ENCODE measurements at regions not wholly inside any gene's neighbourhood (a gene's known extent, or its start where the extent isn't known, plus 50 kb on each side); places are given as distances from the start of the nearest gene placed in this dataset.

- Histone ChIP-seq H3K4me1 (replicated peaks in 1 of 2) (peaks cover 0 to 20% of the 10 kb centered on the region in 2 donors), H3K9me3 (replicated peaks in 1 of 3) (no peaks in the 10 kb centered on the region), H3K27ac (peak overlapping the region; percentile 41 to 81 (median 77)), H3K4me3 (peak overlapping the region in 1 of 4 donors; percentile 25), H3K36me3 (replicated peaks in 1 of 2) (no peaks in the 10 kb centered on the region), H3K27me3 (no peaks in the 10 kb centered on the region)
- 12 to 20% (median 15%) methylated on average over 8 of the region's 8 CpGs for WGBS, 4 donors
- peak; percentile 44 to 87 (median 76) for DNase-seq
- intact Hi-C loops (cut with DNase I), result no loop called here
- TF ChIP-seq CTCF (IDR thresholded peaks at IDR 0.05) (no peak), POLR2A (IDR thresholded peaks at IDR 0.05) (peak in 1 of 2 donors; percentile 39)
These were observed 95.9 kb upstream of the SPTBN1 start for GRCh38 chr2:54360055-54360792.

- H3K27ac ChIP-seq, result no peak overlapping the region
- no peak for TF ChIP-seq POLR2A (IDR thresholded peaks at IDR 0.05)
- TF ChIP-seq CTCF (IDR thresholded peaks at IDR 0.05), result no peak
- peaks cover 0 to 20% of the 10 kb centered on the region in 2 donors for H3K4me1 ChIP-seq (replicated peaks in 1 of 2)
- H3K4me3 ChIP-seq, result no peak overlapping the region
- intact Hi-C loops (cut with DNase I), result no loop called here
- H3K9me3 ChIP-seq (replicated peaks in 1 of 3), result peaks cover 0 to 6% (median 0%) of the 10 kb centered on the region in 3 donors
- H3K36me3 ChIP-seq (replicated peaks in 1 of 2), result no peaks in the 10 kb centered on the region
- no peak for DNase-seq
- 87 to 95% (median 93%) methylated on average over 3 of the region's 3 CpGs for WGBS, 4 donors
- no peaks in the 10 kb centered on the region for H3K27me3 ChIP-seq
These were observed 91.7 kb upstream of the SPTBN1 start for GRCh38 chr2:54364409-54364808.

- Histone ChIP-seq H3K4me1 (replicated peaks in 1 of 2) (peaks cover 0 to 7% of the 10 kb centered on the region in 2 donors), H3K36me3 (replicated peaks in 1 of 2) (no peaks in the 10 kb centered on the region), H3K4me3 (no peak overlapping the region), H3K9me3 (replicated peaks in 1 of 3) (peaks cover 0 to 6% (median 0%) of the 10 kb centered on the region in 3 donors), H3K27ac (no peak overlapping the region), H3K27me3 (no peaks in the 10 kb centered on the region)
- TF ChIP-seq CTCF (IDR thresholded peaks at IDR 0.05) (no peak), POLR2A (IDR thresholded peaks at IDR 0.05) (no peak)
- intact Hi-C loops (cut with DNase I), result no loop called here
- 88 to 94% (median 92%) methylated on average over 1 of the region's 1 CpG for WGBS, 4 donors
- DNase-seq, result no peak
These were observed 90.5 kb upstream of the SPTBN1 start for GRCh38 chr2:54365661-54366060.

- no peak for DNase-seq
- peaks cover 0 to 8% of the 10 kb centered on the region in 2 donors for H3K4me1 ChIP-seq (replicated peaks in 1 of 2)
- H3K27ac ChIP-seq, result no peak overlapping the region
- no peaks in the 10 kb centered on the region for H3K27me3 ChIP-seq
- no peak overlapping the region for H3K4me3 ChIP-seq
- intact Hi-C loops (cut with DNase I), result no loop called here
- no peaks in the 10 kb centered on the region for H3K36me3 ChIP-seq (replicated peaks in 1 of 2)
- 73 to 80% (median 77%) methylated on average over 3 of the region's 3 CpGs for WGBS, 4 donors
- TF ChIP-seq CTCF (IDR thresholded peaks at IDR 0.05) (no peak), POLR2A (IDR thresholded peaks at IDR 0.05) (no peak)
- H3K9me3 ChIP-seq (replicated peaks in 1 of 3), result peaks cover 0 to 6% (median 0%) of the 10 kb centered on the region in 3 donors
These were observed 89.4 kb upstream of the SPTBN1 start for GRCh38 chr2:54366487-54367280.
